ENCODE measurements at regions not wholly inside any gene's neighbourhood (a gene's known extent, or its start where the extent isn't known, plus 50 kb on each side); places are given as distances from the start of the nearest gene placed in this dataset.
A peak's percentile ranks its signal among the peaks of the same experiment; 100 is the strongest.
"Not testable (repeated sequence)": the region's sequence is repeated elsewhere in the genome, so short reads cannot be mapped to it uniquely, and the experiment has no call there.

- DNase-seq = no peak
Measured at GRCh38 chr16:9141813-9142212, 50.4 kb downstream of the HAPSTR1 start.

GRCh38 chr16:9144106-9144505 is 52.7 kb downstream of the HAPSTR1 start:
- no peak for DNase-seq

GRCh38 chr16:9148374-9149015 is 57.1 kb downstream of the HAPSTR1 start:
- no peak for DNase-seq

- DNase-seq = no peak
Measured at GRCh38 chr16:9151074-9151473, 59.6 kb downstream of the HAPSTR1 start.

GRCh38 chr16:9151597-9151996 is 60.2 kb downstream of the HAPSTR1 start:
- no peak for DNase-seq

- no peak for DNase-seq
Measured at GRCh38 chr16:9152649-9153501, 61.4 kb downstream of the HAPSTR1 start.

GRCh38 chr16:9153502-9153864 is 62.0 kb downstream of the HAPSTR1 start:
- no peak for DNase-seq

GRCh38 chr16:9154567-9155410 is 63.3 kb downstream of the HAPSTR1 start:
- DNase-seq = no peak

GRCh38 chr16:9155871-9156270 is 64.4 kb downstream of the HAPSTR1 start:
- no peak for DNase-seq

- DNase-seq = peak; percentile 52
Measured at GRCh38 chr16:9159839-9160550, 68.6 kb downstream of the HAPSTR1 start.

GRCh38 chr16:9160551-9160911 is 69.1 kb downstream of the HAPSTR1 start:
- no peak for DNase-seq

GRCh38 chr16:9165681-9166080 is 74.2 kb downstream of the HAPSTR1 start:
- no peak for DNase-seq

- DNase-seq = not testable (repeated sequence)
Measured at GRCh38 chr16:9166326-9166993, 75.0 kb downstream of the HAPSTR1 start.

GRCh38 chr16:9169094-9169493 is 77.7 kb downstream of the HAPSTR1 start:
- DNase-seq = no peak

- DNase-seq = no peak
Measured at GRCh38 chr16:9170470-9170869, 79.0 kb downstream of the HAPSTR1 start.

GRCh38 chr16:9176547-9177418 is 85.3 kb downstream of the HAPSTR1 start:
- DNase-seq = no peak

- no peak for DNase-seq
Measured at GRCh38 chr16:9177861-9178260, 86.4 kb downstream of the HAPSTR1 start.

GRCh38 chr16:9183682-9184353 is 92.4 kb downstream of the HAPSTR1 start:
- DNase-seq = no peak

- DNase-seq = no peak
Measured at GRCh38 chr16:9184354-9184690, 92.9 kb downstream of the HAPSTR1 start.

- DNase-seq = no peak
Measured at GRCh38 chr16:9185381-9185780, 93.9 kb downstream of the HAPSTR1 start.

- no peak for DNase-seq
Measured at GRCh38 chr16:9186061-9186460, 94.6 kb downstream of the HAPSTR1 start.
